GM13977 (cell line): ENCODE measurements at regions not wholly inside any gene's neighbourhood (a gene's known extent, or its start where the extent isn't known, plus 50 kb on each side); places are given as distances from the start of the nearest gene placed in this dataset.
"Not testable (repeated sequence)": the region's sequence is repeated elsewhere in the genome, so short reads cannot be mapped to it uniquely, and the experiment has no call there.

ENCODE experiments used
- DNase-seq: peaks from one replicate; pipeline ENCODE4 v3.0.0; 2012; ENCODE audit warnings: low spot score
- CTCF ChIP-seq: IDR thresholded peaks from 2 replicates; pipeline ENCODE4 v1.5.1; 2012; ENCODE audit warnings: mild to moderate bottlenecking, control low read depth; ENCODE audit not compliant: insufficient read depth; ENCODE audit errors: extremely low read depth, missing control alignments
- in situ Hi-C: fragments of 300-500 bp; cut with MboI; formaldehyde crosslinking; loops from one replicate; pipeline ENCODE4 v1.12.0; 2022; ENCODE audit warnings: low sequenced_read_pairs, low pct_unique_long_range_greater_than_20kb, mixed read lengths, inconsistent platforms; ENCODE audit not compliant: unreplicated experiment

- in situ Hi-C loops: no loop called here
- no peak for TF ChIP-seq CTCF
- DNase-seq: no peak
These were observed 757.3 kb upstream of the CRIM1 start for GRCh38 chr2:35598310-35598709.

GRCh38 chr2:35591886-35592285 lies 763.7 kb upstream of the CRIM1 start:
- DNase-seq: no peak
- TF ChIP-seq CTCF: no peak
- in situ Hi-C loops: no loop called here

GRCh38 chr2:35585972-35586371 lies 769.6 kb upstream of the CRIM1 start:
- DNase-seq: no peak
- no peak for TF ChIP-seq CTCF
- in situ Hi-C loops: no loop called here

- no peak for DNase-seq
- in situ Hi-C loops: no loop called here
- no peak for TF ChIP-seq CTCF
These were observed 772.9 kb upstream of the CRIM1 start for GRCh38 chr2:35582637-35583036.

GRCh38 chr2:35580956-35581355 lies 774.6 kb upstream of the CRIM1 start:
- no peak for DNase-seq
- in situ Hi-C loops: no loop called here
- TF ChIP-seq CTCF: no peak

GRCh38 chr2:35568574-35568973 lies 787.0 kb upstream of the CRIM1 start:
- DNase-seq, in situ Hi-C loops: not testable (repeated sequence)

GRCh38 chr2:35562488-35562887 lies 793.1 kb upstream of the CRIM1 start:
- in situ Hi-C loops: no loop called here
- DNase-seq: no peak
- no peak for TF ChIP-seq CTCF
